Mesothelial cell of epicardium (in vitro differentiated cells): ENCODE measurements at regions not wholly inside any gene's neighbourhood (a gene's known extent, or its start where the extent isn't known, plus 50 kb on each side); places are given as distances from the start of the nearest gene placed in this dataset.

Source experiments
- DNase-seq, 2 experiments: peaks; one replicate each; pipeline ENCODE4 v3.0.0; 2021; ENCODE audit warnings: low spot score in 2 of 2; ENCODE audit not compliant: unreplicated experiment in 2 of 2
- H3K27ac Mint-ChIP-seq: 2 replicates; pipeline ENCODE4 v1.8.0; 2021; ENCODE audit warnings: mixed read lengths
- H3K27me3 Mint-ChIP-seq: 2 replicates; pipeline ENCODE4 v1.8.0; 2021; ENCODE audit warnings: low read depth, mixed read lengths
- H3K36me3 Mint-ChIP-seq: 2 replicates; pipeline ENCODE4 v1.8.0; 2021; ENCODE audit warnings: mixed read lengths
- H3K4me1 Mint-ChIP-seq: 2 replicates; pipeline ENCODE4 v1.8.0; 2021; ENCODE audit warnings: mixed read lengths
- H3K4me3 Mint-ChIP-seq: 2 replicates; pipeline ENCODE4 v1.8.0; 2021; ENCODE audit warnings: mild to moderate bottlenecking, moderate library complexity, mixed read lengths
- H3K9me3 Mint-ChIP-seq: 2 replicates; pipeline ENCODE4 v1.8.0; 2021; ENCODE audit warnings: mixed read lengths
- CTCF ChIP-seq: fragments of 200-600 bp; sonication (generic); IDR thresholded peaks from one replicate; pipeline ENCODE4 v1.5.0; 2021; ENCODE audit warnings: antibody characterized with exemption; ENCODE audit not compliant: unreplicated experiment

- no peaks in the 10 kb centered on the region for H3K36me3 Mint-ChIP-seq
Observed at GRCh38 chr5:25436452-25436851, 791.7 kb upstream of the CDH10 start.

GRCh38 chr5:25435882-25436281, 791.1 kb upstream of the CDH10 start:
- no peak overlapping the region for H3K4me3 Mint-ChIP-seq
- no peaks in the 10 kb centered on the region for H3K36me3 Mint-ChIP-seq
- no peaks in the 10 kb centered on the region for H3K27me3 Mint-ChIP-seq
- H3K27ac Mint-ChIP-seq = no peak overlapping the region
- no peak for DNase-seq
- TF ChIP-seq CTCF = no peak
- H3K4me1 Mint-ChIP-seq = no peaks in the 10 kb centered on the region
- H3K9me3 Mint-ChIP-seq = no peaks in the 10 kb centered on the region

More at GRCh38 chr5:25436452-25436851, 791.7 kb upstream of the CDH10 start:
- Mint-ChIP-seq H3K27ac (no peak overlapping the region), H3K27me3 (no peaks in the 10 kb centered on the region), H3K9me3 (no peaks in the 10 kb centered on the region), H3K4me1 (no peaks in the 10 kb centered on the region), H3K4me3 (no peak overlapping the region)
- no peak for TF ChIP-seq CTCF
- no peak for DNase-seq

- no peaks in the 10 kb centered on the region for H3K27me3 Mint-ChIP-seq
- no peaks in the 10 kb centered on the region for H3K9me3 Mint-ChIP-seq
- no peak for DNase-seq
- no peaks in the 10 kb centered on the region for H3K36me3 Mint-ChIP-seq
- H3K4me1 Mint-ChIP-seq = peaks cover 2% of the 10 kb centered on the region
- TF ChIP-seq CTCF = no peak
- H3K27ac Mint-ChIP-seq = no peak overlapping the region
- H3K4me3 Mint-ChIP-seq = no peak overlapping the region
Observed at GRCh38 chr5:25427240-25427639, 782.5 kb upstream of the CDH10 start.

- Mint-ChIP-seq H3K4me3 (no peak overlapping the region), H3K27me3 (no peaks in the 10 kb centered on the region), H3K9me3 (no peaks in the 10 kb centered on the region), H3K4me1 (peaks cover 2% of the 10 kb centered on the region), H3K36me3 (no peaks in the 10 kb centered on the region), H3K27ac (no peak overlapping the region)
- DNase-seq = no peak
- TF ChIP-seq CTCF = no peak
Observed at GRCh38 chr5:25423271-25423670, 778.5 kb upstream of the CDH10 start.

- no peaks in the 10 kb centered on the region for H3K4me1 Mint-ChIP-seq
- no peaks in the 10 kb centered on the region for H3K27me3 Mint-ChIP-seq
- DNase-seq = no peak
- no peaks in the 10 kb centered on the region for H3K9me3 Mint-ChIP-seq
- no peaks in the 10 kb centered on the region for H3K36me3 Mint-ChIP-seq
- no peak for TF ChIP-seq CTCF
- H3K27ac Mint-ChIP-seq = no peak overlapping the region
- H3K4me3 Mint-ChIP-seq = no peak overlapping the region
Observed at GRCh38 chr5:25419684-25420083, 774.9 kb upstream of the CDH10 start.

GRCh38 chr5:25418978-25419377, 774.2 kb upstream of the CDH10 start:
- no peak for TF ChIP-seq CTCF
- DNase-seq = no peak

More at GRCh38 chr5:25418978-25419377, 774.2 kb upstream of the CDH10 start:
- H3K27me3 Mint-ChIP-seq = no peaks in the 10 kb centered on the region
- no peaks in the 10 kb centered on the region for H3K9me3 Mint-ChIP-seq
- no peaks in the 10 kb centered on the region for H3K36me3 Mint-ChIP-seq
- H3K4me1 Mint-ChIP-seq = no peaks in the 10 kb centered on the region
- H3K4me3 Mint-ChIP-seq = no peak overlapping the region
- H3K27ac Mint-ChIP-seq = no peak overlapping the region
